Endothelial cell of umbilical vein (primary cell): ENCODE measurements at regions not wholly inside any gene's neighbourhood (a gene's known extent, or its start where the extent isn't known, plus 50 kb on each side); places are given as distances from the start of the nearest gene placed in this dataset.

Experiments used
- EZH2 ChIP-seq: IDR thresholded peaks from 2 replicates; pipeline ENCODE4 v1.6.1; 2012; ENCODE audit warnings: borderline replicate concordance, low read depth, mild to moderate bottlenecking, moderate library complexity, low read length, inconsistent platforms; ENCODE audit not compliant: severe bottlenecking
- FOS ChIP-seq: IDR thresholded peaks from 2 replicates; pipeline ENCODE4 v1.6.1; 2011; ENCODE audit warnings: mild to moderate bottlenecking, low read length, moderate library complexity, borderline replicate concordance; ENCODE audit not compliant: insufficient read depth
- JUN ChIP-seq: IDR thresholded peaks from 2 replicates; pipeline ENCODE4 v1.6.1; 2011; ENCODE audit warnings: borderline replicate concordance, low read depth; ENCODE audit not compliant: insufficient read length, insufficient read depth
- POLR2A ChIP-seq: IDR thresholded peaks from 2 replicates; pipeline ENCODE4 v1.6.1; 2012; ENCODE audit warnings: low read depth, mild to moderate bottlenecking, control low read depth, low read length
- POLR2AphosphoS5 ChIP-seq: IDR thresholded peaks from 2 replicates; pipeline ENCODE4 v1.6.1; 2012; ENCODE audit warnings: low read depth, mild to moderate bottlenecking, control low read depth, low read length, moderate library complexity; ENCODE audit not compliant: insufficient read depth
- TF ChIP-seq, protein P1 (sequence below), 2 donors: IDR thresholded peaks; 1 replicate in 1 of 2; 2 replicates in 1 of 2; pipeline ENCODE4 v1.5.1; 2011; ENCODE audit warnings: low read length in 2 of 2, mild to moderate bottlenecking in 2 of 2, moderate library complexity in 2 of 2, control low read depth in 1 of 2, inconsistent platforms in 1 of 2, low read depth in 1 of 2; ENCODE audit not compliant: insufficient read depth in 1 of 2; ENCODE audit errors: extremely low read depth in 1 of 2

DNA sequence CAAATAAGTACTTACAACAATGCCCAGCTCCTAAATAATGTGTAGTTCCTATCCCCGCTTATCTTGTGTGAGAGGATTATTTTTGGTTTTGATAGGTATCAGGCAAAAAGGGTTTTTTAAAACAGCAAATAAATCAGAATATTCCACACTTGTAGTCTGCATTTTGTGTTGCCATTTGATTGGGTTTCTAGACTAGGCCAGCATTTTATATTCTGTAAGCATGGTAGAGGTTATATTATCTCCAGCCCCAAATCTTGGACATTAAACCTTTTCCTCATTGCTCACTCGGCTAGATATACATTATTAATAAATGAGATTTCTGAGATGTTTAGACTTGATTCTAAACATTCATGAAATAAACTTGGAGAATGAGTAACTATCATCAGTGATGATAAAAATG, 165.7 kb upstream of the C1orf21 start:
- TF ChIP-seq, protein P1, sequence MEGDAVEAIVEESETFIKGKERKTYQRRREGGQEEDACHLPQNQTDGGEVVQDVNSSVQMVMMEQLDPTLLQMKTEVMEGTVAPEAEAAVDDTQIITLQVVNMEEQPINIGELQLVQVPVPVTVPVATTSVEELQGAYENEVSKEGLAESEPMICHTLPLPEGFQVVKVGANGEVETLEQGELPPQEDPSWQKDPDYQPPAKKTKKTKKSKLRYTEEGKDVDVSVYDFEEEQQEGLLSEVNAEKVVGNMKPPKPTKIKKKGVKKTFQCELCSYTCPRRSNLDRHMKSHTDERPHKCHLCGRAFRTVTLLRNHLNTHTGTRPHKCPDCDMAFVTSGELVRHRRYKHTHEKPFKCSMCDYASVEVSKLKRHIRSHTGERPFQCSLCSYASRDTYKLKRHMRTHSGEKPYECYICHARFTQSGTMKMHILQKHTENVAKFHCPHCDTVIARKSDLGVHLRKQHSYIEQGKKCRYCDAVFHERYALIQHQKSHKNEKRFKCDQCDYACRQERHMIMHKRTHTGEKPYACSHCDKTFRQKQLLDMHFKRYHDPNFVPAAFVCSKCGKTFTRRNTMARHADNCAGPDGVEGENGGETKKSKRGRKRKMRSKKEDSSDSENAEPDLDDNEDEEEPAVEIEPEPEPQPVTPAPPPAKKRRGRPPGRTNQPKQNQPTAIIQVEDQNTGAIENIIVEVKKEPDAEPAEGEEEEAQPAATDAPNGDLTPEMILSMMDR (IDR thresholded peaks at IDR 0.05; ENCODE audit: extremely low read depth in 1 of 2, insufficient read depth in 1 of 2, low read depth in 1 of 2, low read length in 2 of 2) = no peak
- TF ChIP-seq EZH2 (no peak), JUN (no peak), POLR2A (no peak), POLR2AphosphoS5 (no peak), FOS (no peak)
